ENCODE measurements at regions not wholly inside any gene's neighbourhood (a gene's known extent, or its start where the extent isn't known, plus 50 kb on each side); places are given as distances from the start of the nearest gene placed in this dataset.

DNA sequence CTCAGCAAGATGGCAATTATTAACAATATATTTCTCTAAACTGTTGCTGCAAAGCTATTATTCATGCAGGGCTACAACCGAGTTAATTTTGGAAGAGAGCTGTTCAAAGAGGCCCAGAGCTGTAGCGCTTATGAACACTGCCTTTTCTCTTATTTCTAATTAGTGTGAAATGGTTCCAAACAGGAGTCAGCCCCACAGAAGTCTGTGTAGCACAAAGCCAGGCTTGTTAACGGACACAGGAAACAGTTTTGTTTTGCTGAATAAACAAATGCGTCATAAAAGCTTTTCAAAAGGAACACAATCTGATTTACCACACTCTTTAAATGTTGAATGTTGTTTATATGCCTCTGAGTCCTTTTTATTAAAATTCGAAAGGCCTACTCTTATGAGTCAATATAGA, 396.5 kb downstream of the ANXA1 start:
- TF ChIP-seq, protein P1, sequence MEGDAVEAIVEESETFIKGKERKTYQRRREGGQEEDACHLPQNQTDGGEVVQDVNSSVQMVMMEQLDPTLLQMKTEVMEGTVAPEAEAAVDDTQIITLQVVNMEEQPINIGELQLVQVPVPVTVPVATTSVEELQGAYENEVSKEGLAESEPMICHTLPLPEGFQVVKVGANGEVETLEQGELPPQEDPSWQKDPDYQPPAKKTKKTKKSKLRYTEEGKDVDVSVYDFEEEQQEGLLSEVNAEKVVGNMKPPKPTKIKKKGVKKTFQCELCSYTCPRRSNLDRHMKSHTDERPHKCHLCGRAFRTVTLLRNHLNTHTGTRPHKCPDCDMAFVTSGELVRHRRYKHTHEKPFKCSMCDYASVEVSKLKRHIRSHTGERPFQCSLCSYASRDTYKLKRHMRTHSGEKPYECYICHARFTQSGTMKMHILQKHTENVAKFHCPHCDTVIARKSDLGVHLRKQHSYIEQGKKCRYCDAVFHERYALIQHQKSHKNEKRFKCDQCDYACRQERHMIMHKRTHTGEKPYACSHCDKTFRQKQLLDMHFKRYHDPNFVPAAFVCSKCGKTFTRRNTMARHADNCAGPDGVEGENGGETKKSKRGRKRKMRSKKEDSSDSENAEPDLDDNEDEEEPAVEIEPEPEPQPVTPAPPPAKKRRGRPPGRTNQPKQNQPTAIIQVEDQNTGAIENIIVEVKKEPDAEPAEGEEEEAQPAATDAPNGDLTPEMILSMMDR (IDR thresholded peaks at IDR 0.05): no peak
- TF ChIP-seq FOXM1 (IDR thresholded peaks at IDR 0.05; ENCODE audit: low read depth) (no peak), EZH2phosphoT487 (IDR thresholded peaks at IDR 0.05; ENCODE audit: borderline replicate concordance, low read depth) (no peak), TAF1 (IDR thresholded peaks at IDR 0.05; ENCODE audit: borderline replicate concordance, low read depth, low read length) (no peak), GABPA (IDR thresholded peaks at IDR 0.05; ENCODE audit: low read depth) (no peak), FOSL2 (IDR thresholded peaks at IDR 0.05; ENCODE audit: borderline replicate concordance, low read depth) (no peak), MXI1 (IDR thresholded peaks at IDR 0.05; ENCODE audit: low read depth, low read length) (no peak), RAD21 (IDR thresholded peaks at IDR 0.05; ENCODE audit: low read length) (no peak)

Data from SK-N-SH (cell line).